ENCODE measurements at regions not wholly inside any gene's neighbourhood (a gene's known extent, or its start where the extent isn't known, plus 50 kb on each side); places are given as distances from the start of the nearest gene placed in this dataset.

DNA sequence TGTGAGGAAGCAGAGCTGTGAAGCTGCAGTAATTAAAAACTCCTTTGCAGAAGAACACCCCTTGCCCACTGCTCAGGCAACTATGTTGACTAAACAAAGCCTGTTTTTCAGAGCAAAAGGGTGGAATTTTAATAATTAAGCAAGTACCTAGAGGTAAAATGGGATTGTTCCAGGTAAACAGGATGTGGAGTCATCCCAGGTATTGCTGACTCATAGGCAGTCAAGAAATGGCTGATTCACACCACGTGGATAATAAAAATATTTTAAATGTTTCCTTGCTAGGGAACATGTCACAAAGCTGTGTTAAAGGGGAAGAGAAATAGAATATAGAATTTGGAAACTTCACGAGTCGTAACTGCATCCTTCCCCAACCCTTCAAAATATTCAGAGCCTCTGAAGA, 491.8 kb downstream of the BTBD3 start:
- TF ChIP-seq, protein P1, sequence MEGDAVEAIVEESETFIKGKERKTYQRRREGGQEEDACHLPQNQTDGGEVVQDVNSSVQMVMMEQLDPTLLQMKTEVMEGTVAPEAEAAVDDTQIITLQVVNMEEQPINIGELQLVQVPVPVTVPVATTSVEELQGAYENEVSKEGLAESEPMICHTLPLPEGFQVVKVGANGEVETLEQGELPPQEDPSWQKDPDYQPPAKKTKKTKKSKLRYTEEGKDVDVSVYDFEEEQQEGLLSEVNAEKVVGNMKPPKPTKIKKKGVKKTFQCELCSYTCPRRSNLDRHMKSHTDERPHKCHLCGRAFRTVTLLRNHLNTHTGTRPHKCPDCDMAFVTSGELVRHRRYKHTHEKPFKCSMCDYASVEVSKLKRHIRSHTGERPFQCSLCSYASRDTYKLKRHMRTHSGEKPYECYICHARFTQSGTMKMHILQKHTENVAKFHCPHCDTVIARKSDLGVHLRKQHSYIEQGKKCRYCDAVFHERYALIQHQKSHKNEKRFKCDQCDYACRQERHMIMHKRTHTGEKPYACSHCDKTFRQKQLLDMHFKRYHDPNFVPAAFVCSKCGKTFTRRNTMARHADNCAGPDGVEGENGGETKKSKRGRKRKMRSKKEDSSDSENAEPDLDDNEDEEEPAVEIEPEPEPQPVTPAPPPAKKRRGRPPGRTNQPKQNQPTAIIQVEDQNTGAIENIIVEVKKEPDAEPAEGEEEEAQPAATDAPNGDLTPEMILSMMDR (IDR thresholded peaks at IDR 0.05), result no peak
- no peak for TF ChIP-seq POLR2A (IDR thresholded peaks at IDR 0.05)
